NCI-H524 treated with DMSO at 0.1 percent for 48 hours (cell line): ENCODE measurements at regions not wholly inside any gene's neighbourhood (a gene's known extent, or its start where the extent isn't known, plus 50 kb on each side); places are given as distances from the start of the nearest gene placed in this dataset.
"Not testable (repeated sequence)": the region's sequence is repeated elsewhere in the genome, so short reads cannot be mapped to it uniquely, and the experiment has no call there.

Source experiments
- DNase-seq: peaks from one replicate; lab custom pipeline; 2025; lab: John Stamatoyannopoulos, UW

- no peak for DNase-seq
These were observed 633.5 kb upstream of the FAT1 start for GRCh38 chr4:187357045-187357643.

GRCh38 chr4:187357821-187358220 is 634.2 kb upstream of the FAT1 start:
- DNase-seq, result no peak

- DNase-seq, result no peak
These were observed 632.4 kb upstream of the ZFP42 start for GRCh38 chr4:187362937-187363857.

- no peak for DNase-seq
These were observed 631.2 kb upstream of the ZFP42 start for GRCh38 chr4:187364401-187364800.

GRCh38 chr4:187364851-187365250 is 630.7 kb upstream of the ZFP42 start:
- DNase-seq, result no peak

- DNase-seq, result no peak
These were observed 629.0 kb upstream of the ZFP42 start for GRCh38 chr4:187366530-187366929.

- no peak for DNase-seq
These were observed 624.7 kb upstream of the ZFP42 start for GRCh38 chr4:187370918-187371317.

- no peak for DNase-seq
These were observed 617.1 kb upstream of the ZFP42 start for GRCh38 chr4:187378441-187378840.

- DNase-seq, result no peak
These were observed 615.4 kb upstream of the ZFP42 start for GRCh38 chr4:187380181-187380581.

GRCh38 chr4:187383181-187383580 is 612.4 kb upstream of the ZFP42 start:
- no peak for DNase-seq

GRCh38 chr4:187387739-187388138 is 607.8 kb upstream of the ZFP42 start:
- DNase-seq, result no peak

GRCh38 chr4:187389420-187389819 is 606.2 kb upstream of the ZFP42 start:
- DNase-seq, result no peak

GRCh38 chr4:187390646-187391045 is 604.9 kb upstream of the ZFP42 start:
- no peak for DNase-seq

- no peak for DNase-seq
These were observed 601.8 kb upstream of the ZFP42 start for GRCh38 chr4:187393531-187394344.

- DNase-seq, result no peak
These were observed 599.5 kb upstream of the ZFP42 start for GRCh38 chr4:187396106-187396505.

- DNase-seq, result not testable (repeated sequence)
These were observed 587.1 kb upstream of the ZFP42 start for GRCh38 chr4:187408447-187408846.

- no peak for DNase-seq
These were observed 581.8 kb upstream of the ZFP42 start for GRCh38 chr4:187413564-187414358.

- no peak for DNase-seq
These were observed 580.9 kb upstream of the ZFP42 start for GRCh38 chr4:187414716-187415115.

GRCh38 chr4:187415231-187415630 is 580.3 kb upstream of the ZFP42 start:
- no peak for DNase-seq

- DNase-seq, result no peak
These were observed 579.4 kb upstream of the ZFP42 start for GRCh38 chr4:187416216-187416615.

GRCh38 chr4:187417721-187418120 is 577.9 kb upstream of the ZFP42 start:
- DNase-seq, result no peak

GRCh38 chr4:187422655-187423054 is 572.9 kb upstream of the ZFP42 start:
- no peak for DNase-seq
